K562 (cell line): ENCODE measurements at regions not wholly inside any gene's neighbourhood (a gene's known extent, or its start where the extent isn't known, plus 50 kb on each side); places are given as distances from the start of the nearest gene placed in this dataset.

ENCODE experiments used
- ATAC-seq: fragments of 200-7000 bp; cut with Tn5 transposase; 3 replicates; pipeline ENCODE4 v1.9.1; 2020; ENCODE audit warnings: moderate library complexity
- BruUV-seq: library from RNA; stranded (reverse); fragments of 400-500 nt; replicated peaks from 2 replicates; lab custom pipeline; 2021; lab: Mats Ljungman, UMichigan
- CTCF ChIA-PET: fragments of 300-600 bp; formaldehyde crosslinking; extraction: SDS; loops from one replicate; lab custom pipeline; 2021; ENCODE audit warnings: low intra/inter-chr PET ratio; lab: Yijun Ruan, JAX
- POLR2A ChIA-PET: fragments of 300-600, 350-650 bp; sonication (Branson Sonifier 250); formaldehyde crosslinking; extraction: SDS; loops from one replicate; lab custom pipeline; 2021; ENCODE audit warnings: antibody characterized with exemption, inconsistent platforms; lab: Yijun Ruan, JAX
- DNase-seq, 4 experiments: peaks; one replicate each; pipeline versions ENCODE4 v3.0.0 to v3.0.0-alpha.2; 2011 to 2018; ENCODE audit warnings: low spot score in 3 of 4, mixed read lengths in 3 of 4; ENCODE audit errors: extremely low read depth in 1 of 4
- FAIRE-seq: peaks from 2 replicates; lab custom pipeline; 2011; peaks lifted over from hg19 to GRCh38; lab: Jason Lieb, UNC
- H2AFZ ChIP-seq: 2 replicates; pipeline ENCODE4 v1.6.0; 2011; ENCODE audit warnings: low read depth, low read length, control low read depth, inconsistent platforms
- H3K27ac ChIP-seq: fragments of 200-600 bp; 3 replicates; pipeline ENCODE4 v1.8.0; 2011; ENCODE audit warnings: low read depth, mild to moderate bottlenecking, control low read depth, inconsistent platforms, low read length, moderate library complexity, mixed read lengths; ENCODE audit errors: extremely low read depth
- H3K27me3 ChIP-seq, 2 experiments: fragments of 300-600 bp in 1 of 2; 2 replicates in 1 of 2; 3 replicates in 1 of 2; pipeline versions ENCODE4 v1.6.0 to v1.8.0; 2011; ENCODE audit warnings: inconsistent platforms in 2 of 2, low read length in 2 of 2, mild to moderate bottlenecking in 1 of 2, mixed read lengths in 1 of 2, moderate library complexity in 1 of 2; ENCODE audit not compliant: control insufficient read depth in 2 of 2, insufficient read depth in 2 of 2
- H3K36me3 ChIP-seq: fragments of 300-600 bp; 3 replicates; pipeline ENCODE4 v1.8.0; 2011; ENCODE audit warnings: mild to moderate bottlenecking, low read length, inconsistent platforms; ENCODE audit not compliant: control insufficient read depth, insufficient read depth
- H3K4me1 ChIP-seq, 2 experiments: fragments of 200-600 bp in 1 of 2; replicated peaks in 1 of 2; 2 replicates in 1 of 2; 3 replicates in 1 of 2; pipeline versions ENCODE4 v1.5.1 to v1.8.0; 2011; ENCODE audit warnings: inconsistent platforms in 2 of 2, low read length in 2 of 2, mild to moderate bottlenecking in 1 of 2, mixed read lengths in 1 of 2, moderate library complexity in 1 of 2; ENCODE audit not compliant: control insufficient read depth in 2 of 2, insufficient read depth in 2 of 2
- H3K4me2 ChIP-seq: 2 replicates; pipeline ENCODE4 v1.6.1; 2011; ENCODE audit warnings: low read length, control low read depth, inconsistent platforms, mixed read lengths; ENCODE audit not compliant: insufficient read depth
- H3K4me3 ChIP-seq: fragments of 200-600 bp; sonication (generic), shearing (Covaris generic); 2 replicates; pipeline ENCODE4 v1.5.1; 2016; ENCODE audit warnings: control low read depth, inconsistent platforms
- H3K79me2 ChIP-seq: fragments of 200-600 bp; 3 replicates; pipeline ENCODE4 v1.8.0; 2011; ENCODE audit warnings: low read length, inconsistent platforms; ENCODE audit not compliant: control insufficient read depth, insufficient read depth
- H3K9ac ChIP-seq, 2 experiments: 2 replicates each; pipeline versions ENCODE4 v1.6.0 to v1.6.1; 2011; ENCODE audit warnings: low read depth in 2 of 2, low read length in 2 of 2, control low read depth in 1 of 2, inconsistent platforms in 1 of 2, mild to moderate bottlenecking in 1 of 2, mixed read lengths in 1 of 2; ENCODE audit not compliant: insufficient read depth in 1 of 2
- H3K9me1 ChIP-seq: one replicate; pipeline ENCODE4 v1.6.0; 2011; ENCODE audit warnings: inconsistent platforms, mild to moderate bottlenecking, low read length, moderate library complexity; ENCODE audit not compliant: control insufficient read depth, insufficient read depth
- H3K9me3 ChIP-seq: replicated peaks from 2 replicates; pipeline ENCODE4 v1.5.1; 2011; ENCODE audit warnings: low read depth, low read length, inconsistent platforms; ENCODE audit not compliant: control insufficient read depth, insufficient read depth
- H4K20me1 ChIP-seq: replicated peaks from 2 replicates; pipeline ENCODE4 v1.6.1; 2011; ENCODE audit warnings: low read length, inconsistent platforms, mixed read lengths; ENCODE audit not compliant: control insufficient read depth, insufficient read depth
- BACH1 ChIP-seq: fragments of 200-800 bp; sonication (Bioruptor generic); IDR thresholded peaks from 2 replicates; pipeline ENCODE4 v1.6.1; 2016; ENCODE audit warnings: missing genetic modification characterization, missing compliant biosample characterization
- BRF1 ChIP-seq: IDR thresholded peaks from 3 replicates; pipeline ENCODE4 v1.6.1; 2011; ENCODE audit warnings: borderline replicate concordance, mild to moderate bottlenecking; ENCODE audit not compliant: insufficient read length; ENCODE audit errors: extremely low read depth
- CTCF ChIP-seq, 3 experiments: IDR thresholded peaks in 2 of 3; conservative IDR thresholded peaks in 1 of 3; 2 replicates each; pipeline ENCODE4 v1.5.1; 2011 to 2012; ENCODE audit warnings: low read length in 3 of 3, mild to moderate bottlenecking in 3 of 3, control low read depth in 2 of 3, improper control_type of control experiment in 1 of 3, inconsistent platforms in 1 of 3, low read depth in 1 of 3, mixed read lengths in 1 of 3, moderate library complexity in 1 of 3; ENCODE audit not compliant: insufficient read depth in 2 of 3
- ETV5 ChIP-seq: sonication (generic); formaldehyde crosslinking; IDR thresholded peaks from 2 replicates; pipeline ENCODE4 v1.4.0; 2020; ENCODE audit warnings: low read depth, mild to moderate bottlenecking, missing genetic modification reagents
- HNRNPUL1 ChIP-seq: fragments of 200-400 bp; formaldehyde crosslinking; IDR thresholded peaks from 2 replicates; pipeline ENCODE4 v1.6.1; 2017; ENCODE audit warnings: low read length
- MCM3 ChIP-seq: fragments of 450-650 bp; IDR thresholded peaks from 2 replicates; pipeline ENCODE4 v1.6.1; 2016
- RAD21 ChIP-seq, 2 experiments: fragments of 250-450 bp in 1 of 2; fragments of 450-650 bp in 1 of 2; sonication (Bioruptor Pico) in 1 of 2; formaldehyde crosslinking in 1 of 2; IDR thresholded peaks in 1 of 2; conservative IDR thresholded peaks in 1 of 2; 2 replicates each; pipeline versions ENCODE4 v1.4.0 to v1.8.0; 2020 to 2022; ENCODE audit warnings: mild to moderate bottlenecking in 2 of 2, moderate library complexity in 1 of 2
- TFAM ChIP-seq: fragments of 250-450 bp; sonication (Bioruptor Pico); conservative IDR thresholded peaks from 2 replicates; pipeline ENCODE4 v1.5.0; 2021; ENCODE audit warnings: mild to moderate bottlenecking, moderate library complexity
- ZNF551 ChIP-seq: fragments of 250-450 bp; sonication (Bioruptor Pico); IDR thresholded peaks from 2 replicates; pipeline ENCODE4 v1.5.0; 2021; ENCODE audit warnings: mild to moderate bottlenecking, moderate library complexity
- ZNF785 ChIP-seq: fragments of 250-450 bp; sonication (Bioruptor Pico); IDR thresholded peaks from 2 replicates; pipeline ENCODE4 v1.4.0; 2020; ENCODE audit warnings: mild to moderate bottlenecking
- WGBS: fragments of 100-300 bp; shearing (Covaris generic); methylation state at CpG from one replicate; pipeline ENCODE4 v1.1.6; 2016; ENCODE audit warnings: low coverage, mixed read lengths; ENCODE audit not compliant: insufficient coverage; ENCODE audit errors: missing lambda C conversion rate; 5-methylcytosine and 5-hydroxymethylcytosine counted together
- in situ Hi-C: fragments of 300-500 bp; cut with MboI; formaldehyde crosslinking; loops from 4 replicates; pipeline ENCODE4 v1.15.0; 2018; ENCODE audit warnings: inconsistent platforms, mixed read lengths
- intact Hi-C: fragments of 100-400 bp; cut with micrococcal nuclease; formaldehyde crosslinking; loops from 2 replicates; pipeline ENCODE4 v1.14.2; 2022

GRCh38 chr1:36644556-36644955, 161.8 kb upstream of the CSF3R start:
- Histone ChIP-seq H3K27ac (no peak overlapping the region), H3K9ac (no peak overlapping the region), H3K4me2 (no peak overlapping the region), H2AFZ (no peak overlapping the region), H4K20me1 (peaks cover 4% of the 10 kb centered on the region; the same call in 1 of the 2 replicates), H3K36me3 (no peaks in the 10 kb centered on the region), H3K4me1 (no peaks in the 10 kb centered on the region), H3K4me3 (no peak overlapping the region), H3K9me3 (no peaks in the 10 kb centered on the region)
- DNase-seq (no peak), ATAC-seq (no peak), FAIRE-seq (no peak)
- intact Hi-C loops (no loop called here), in situ Hi-C loops (no loop called here)
- CTCF ChIA-PET = no interaction called here
- POLR2A ChIA-PET = interaction anchor here (1.1 kb wide), 1 partner anchor 39 kb away, joined by 3 read pairs; no protein-coding TSS in a partner anchor
- TF ChIP-seq BRF1 = no peak
- TF ChIP-seq ETV5 (CRISPR knock-in tag) = no peak
- TF ChIP-seq CTCF (IDR thresholded peaks at IDR 0.05 in 2 of 3, conservative IDR thresholded peaks at IDR 0.05 in 1 of 3; ENCODE audit: insufficient read depth in 2 of 3, low read depth in 1 of 3, low read length in 3 of 3) = no peak
- TF ChIP-seq ZNF551 (CRISPR knock-in tag) = no peak
- TF ChIP-seq RAD21 (CRISPR knock-in tag; conservative IDR thresholded peaks at IDR 0.05 in 1 of 2, IDR thresholded peaks at IDR 0.05 in 1 of 2) = no peak
- no peak for TF ChIP-seq TFAM
- no peak for TF ChIP-seq ZNF785 (CRISPR knock-in tag)
- TF ChIP-seq BACH1 = no peak
- TF ChIP-seq HNRNPUL1 = no peak
- no peak for TF ChIP-seq MCM3
- TF ChIP-seq, all 486 proteins: peak for 0
- BruUV-seq = no TSS peak
- peaks cover 0 to 47% of the 10 kb centered on the region in 2 experiments; a peak in 4 of 5 replicates for H3K27me3 ChIP-seq
- WGBS = 1% methylated on average over 7 of the region's 7 CpGs
- H3K9me1 ChIP-seq = no peaks in the 10 kb centered on the region
- H3K79me2 ChIP-seq = no peaks in the 10 kb centered on the region
